ENCODE measurements at regions not wholly inside any gene's neighbourhood (a gene's known extent, or its start where the extent isn't known, plus 50 kb on each side); places are given as distances from the start of the nearest gene placed in this dataset.

GRCh38 chr12:59014885-59015284 is 94.6 kb upstream of the LRIG3 start:
- Histone ChIP-seq H3K27ac (ENCODE audit: low read depth, low read length) (no peak overlapping the region), H3K27me3 (ENCODE audit: control insufficient read depth, low read length) (no peaks in the 10 kb centered on the region), H3K36me3 (ENCODE audit: control insufficient read depth, low read length) (no peaks in the 10 kb centered on the region), H4K20me1 (ENCODE audit: control insufficient read depth, insufficient read depth, low read depth, low read length) (no peaks in the 10 kb centered on the region), H3K79me2 (ENCODE audit: control insufficient read depth, low read length) (no peaks in the 10 kb centered on the region), H3K9me3 (ENCODE audit: control insufficient read depth, insufficient read depth, low read length) (no peaks in the 10 kb centered on the region), H3F3A (ENCODE audit: control insufficient read depth, insufficient read depth) (no peaks in the 10 kb centered on the region), H3K4me3 (ENCODE audit: low read length) (no peak overlapping the region), H3K4me2 (ENCODE audit: low read length) (no peak overlapping the region), H3K4me1 (ENCODE audit: control insufficient read depth, low read length) (no peaks in the 10 kb centered on the region), H3K9me2 (replicated peaks; ENCODE audit: control insufficient read depth, low read length) (no peaks in the 10 kb centered on the region)
- TF ChIP-seq EZH2phosphoT487 (IDR thresholded peaks at IDR 0.05; ENCODE audit: borderline replicate concordance, low read length) (no peak), CTCF (IDR thresholded peaks at IDR 0.05; ENCODE audit: low read depth, low read length, poor library complexity, severe bottlenecking) (no peak)

- Histone ChIP-seq H3K36me3 (ENCODE audit: control insufficient read depth, low read length) (no peaks in the 10 kb centered on the region), H3K9me2 (replicated peaks; ENCODE audit: control insufficient read depth, low read length) (no peaks in the 10 kb centered on the region), H3K4me3 (ENCODE audit: low read length) (no peak overlapping the region), H3K27ac (ENCODE audit: low read depth, low read length) (no peak overlapping the region), H3K4me1 (ENCODE audit: control insufficient read depth, low read length) (no peaks in the 10 kb centered on the region), H3K79me2 (ENCODE audit: control insufficient read depth, low read length) (no peaks in the 10 kb centered on the region), H3F3A (ENCODE audit: control insufficient read depth, insufficient read depth) (no peaks in the 10 kb centered on the region), H4K20me1 (ENCODE audit: control insufficient read depth, insufficient read depth, low read depth, low read length) (no peaks in the 10 kb centered on the region), H3K4me2 (ENCODE audit: low read length) (no peak overlapping the region), H3K27me3 (ENCODE audit: control insufficient read depth, low read length) (no peaks in the 10 kb centered on the region), H3K9me3 (ENCODE audit: control insufficient read depth, insufficient read depth, low read length) (no peaks in the 10 kb centered on the region)
- TF ChIP-seq CTCF (IDR thresholded peaks at IDR 0.05; ENCODE audit: low read depth, low read length, poor library complexity, severe bottlenecking): no peak
- no peak for TF ChIP-seq EZH2phosphoT487 (IDR thresholded peaks at IDR 0.05; ENCODE audit: borderline replicate concordance, low read length)
Measured at GRCh38 chr12:59010941-59011340, 90.6 kb upstream of the LRIG3 start.

- Histone ChIP-seq H3K27ac (ENCODE audit: low read depth, low read length) (no peak overlapping the region), H3K9me3 (ENCODE audit: control insufficient read depth, insufficient read depth, low read length) (no peaks in the 10 kb centered on the region), H3K36me3 (ENCODE audit: control insufficient read depth, low read length) (no peaks in the 10 kb centered on the region), H3K4me3 (ENCODE audit: low read length) (no peak overlapping the region), H3K4me2 (ENCODE audit: low read length) (no peak overlapping the region), H3K79me2 (ENCODE audit: control insufficient read depth, low read length) (no peaks in the 10 kb centered on the region), H3K4me1 (ENCODE audit: control insufficient read depth, low read length) (no peaks in the 10 kb centered on the region), H4K20me1 (ENCODE audit: control insufficient read depth, insufficient read depth, low read depth, low read length) (no peaks in the 10 kb centered on the region), H3K9me2 (replicated peaks; ENCODE audit: control insufficient read depth, low read length) (no peaks in the 10 kb centered on the region), H3K27me3 (ENCODE audit: control insufficient read depth, low read length) (no peaks in the 10 kb centered on the region), H3F3A (ENCODE audit: control insufficient read depth, insufficient read depth) (no peaks in the 10 kb centered on the region)
- TF ChIP-seq CTCF (IDR thresholded peaks at IDR 0.05; ENCODE audit: low read depth, low read length, poor library complexity, severe bottlenecking): no peak
- TF ChIP-seq EZH2phosphoT487 (IDR thresholded peaks at IDR 0.05; ENCODE audit: borderline replicate concordance, low read length): no peak
Measured at GRCh38 chr12:59010118-59010517, 89.8 kb upstream of the LRIG3 start.

GRCh38 chr12:59007620-59008019 is 87.3 kb upstream of the LRIG3 start:
- no peak overlapping the region for H3K27ac ChIP-seq (ENCODE audit: low read depth, low read length)

More at GRCh38 chr12:59007620-59008019, 87.3 kb upstream of the LRIG3 start:
- no peaks in the 10 kb centered on the region for H3F3A ChIP-seq (ENCODE audit: control insufficient read depth, insufficient read depth)
- H4K20me1 ChIP-seq (ENCODE audit: control insufficient read depth, insufficient read depth, low read depth, low read length): no peaks in the 10 kb centered on the region
- no peaks in the 10 kb centered on the region for H3K79me2 ChIP-seq (ENCODE audit: control insufficient read depth, low read length)
- no peak overlapping the region for H3K4me2 ChIP-seq (ENCODE audit: low read length)
- H3K27me3 ChIP-seq (ENCODE audit: control insufficient read depth, low read length): no peaks in the 10 kb centered on the region
- H3K9me2 ChIP-seq (replicated peaks; ENCODE audit: control insufficient read depth, low read length): no peaks in the 10 kb centered on the region
- no peaks in the 10 kb centered on the region for H3K9me3 ChIP-seq (ENCODE audit: control insufficient read depth, insufficient read depth, low read length)
- no peaks in the 10 kb centered on the region for H3K4me1 ChIP-seq (ENCODE audit: control insufficient read depth, low read length)
- H3K4me3 ChIP-seq (ENCODE audit: low read length): no peak overlapping the region
- H3K36me3 ChIP-seq (ENCODE audit: control insufficient read depth, low read length): no peaks in the 10 kb centered on the region
- TF ChIP-seq EZH2phosphoT487 (IDR thresholded peaks at IDR 0.05; ENCODE audit: borderline replicate concordance, low read length): no peak
- TF ChIP-seq CTCF (IDR thresholded peaks at IDR 0.05; ENCODE audit: low read depth, low read length, poor library complexity, severe bottlenecking): no peak
